SK-N-SH treated with all-trans-retinoic acid at 6 μM for 48 hours (cell line): ENCODE measurements at regions not wholly inside any gene's neighbourhood (a gene's known extent, or its start where the extent isn't known, plus 50 kb on each side); places are given as distances from the start of the nearest gene placed in this dataset.

ENCODE experiments used
- ATAC-seq: fragments of 200-7000 bp; cut with Tn5 transposase; 3 replicates; pipeline ENCODE4 v1.9.1; 2020; ENCODE audit warnings: mild to moderate bottlenecking, moderate library complexity
- ARNTL ChIP-seq: fragments of 450-650 bp; formaldehyde crosslinking; IDR thresholded peaks from 2 replicates; pipeline ENCODE4 v1.5.0; 2020; ENCODE audit warnings: low read depth, mild to moderate bottlenecking, moderate library complexity, borderline replicate concordance
- BACH2 ChIP-seq: fragments of 250-450 bp; sonication (Bioruptor Pico); IDR thresholded peaks from 2 replicates; pipeline ENCODE4 v1.9.0; 2021; ENCODE audit warnings: mild to moderate bottlenecking, borderline replicate concordance
- CREB5 ChIP-seq: fragments of 250-450 bp; sonication (Bioruptor Pico); IDR thresholded peaks from 2 replicates; pipeline ENCODE4 v1.5.1; 2020; ENCODE audit warnings: low read depth, mild to moderate bottlenecking, moderate library complexity
- CSDC2 ChIP-seq: fragments of 250-450 bp; sonication (Bioruptor Pico); IDR thresholded peaks from 2 replicates; pipeline ENCODE4 v1.5.0; 2020; ENCODE audit warnings: mild to moderate bottlenecking, moderate library complexity
- CSRNP3 ChIP-seq: fragments of 250-450 bp; sonication (Bioruptor Pico); IDR thresholded peaks from 2 replicates; pipeline ENCODE4 v1.5.1; 2021; ENCODE audit warnings: mild to moderate bottlenecking, moderate library complexity
- ESRRG ChIP-seq: fragments of 250-450 bp; sonication (Bioruptor Pico); IDR thresholded peaks from 2 replicates; pipeline ENCODE4 v1.6.1; 2021; ENCODE audit warnings: mild to moderate bottlenecking
- ISL1 ChIP-seq: fragments of 250-450 bp; sonication (Bioruptor Pico); IDR thresholded peaks from 2 replicates; pipeline ENCODE4 v2.1.2; 2022; ENCODE audit warnings: mild to moderate bottlenecking, moderate library complexity
- OSR1 ChIP-seq: fragments of 250-450 bp; sonication (Bioruptor Pico); IDR thresholded peaks from 2 replicates; pipeline ENCODE4 v1.8.0; 2022; ENCODE audit warnings: moderate library complexity, mild to moderate bottlenecking, inconsistent platforms
- PATZ1 ChIP-seq: fragments of 250-450 bp; sonication (Bioruptor Pico); IDR thresholded peaks from 2 replicates; pipeline ENCODE4 v1.8.0; 2020; ENCODE audit warnings: mild to moderate bottlenecking, moderate library complexity, borderline replicate concordance
- POU6F1 ChIP-seq: fragments of 250-450 bp; sonication (Bioruptor Pico); IDR thresholded peaks from 2 replicates; pipeline ENCODE4 v1.8.0; 2021; ENCODE audit warnings: low read depth, mild to moderate bottlenecking, moderate library complexity, borderline replicate concordance
- PPARA ChIP-seq: fragments of 250-450 bp; sonication (Bioruptor Pico); IDR thresholded peaks from 2 replicates; pipeline ENCODE4 v1.5.0; 2020; ENCODE audit warnings: mild to moderate bottlenecking, borderline replicate concordance
- RARB ChIP-seq: fragments of 250-450 bp; sonication (Bioruptor Pico); IDR thresholded peaks from 2 replicates; pipeline ENCODE4 v1.8.0; 2021; ENCODE audit warnings: mild to moderate bottlenecking, moderate library complexity
- SNAI2 ChIP-seq: fragments of 250-450 bp; sonication (Bioruptor Pico); IDR thresholded peaks from 2 replicates; pipeline ENCODE4 v1.5.0; 2020; ENCODE audit warnings: mild to moderate bottlenecking, moderate library complexity
- TCF4 ChIP-seq: fragments of 250-450 bp; sonication (Bioruptor Pico); IDR thresholded peaks from 2 replicates; pipeline ENCODE4 v1.8.0; 2021; ENCODE audit warnings: mild to moderate bottlenecking, moderate library complexity, borderline replicate concordance
- TOX ChIP-seq: fragments of 250-450 bp; sonication (Bioruptor Pico); IDR thresholded peaks from 2 replicates; pipeline ENCODE4 v1.8.0; 2021; ENCODE audit warnings: mild to moderate bottlenecking, moderate library complexity, borderline replicate concordance
- TSHZ2 ChIP-seq: fragments of 250-450 bp; sonication (Bioruptor Pico); IDR thresholded peaks from 2 replicates; pipeline ENCODE4 v1.5.0; 2020; ENCODE audit warnings: mild to moderate bottlenecking, moderate library complexity
- ZC3H10 ChIP-seq: fragments of 250-450 bp; sonication (Bioruptor Pico); IDR thresholded peaks from 2 replicates; pipeline ENCODE4 v1.5.1; 2021; ENCODE audit warnings: mild to moderate bottlenecking, moderate library complexity
- ZFP3 ChIP-seq: fragments of 250-450 bp; sonication (Bioruptor Pico); IDR thresholded peaks from 2 replicates; pipeline ENCODE4 v1.5.0; 2020; ENCODE audit warnings: mild to moderate bottlenecking, moderate library complexity
- ZFP30 ChIP-seq: fragments of 450-650 bp; formaldehyde crosslinking; IDR thresholded peaks from 2 replicates; pipeline ENCODE4 v1.5.0; 2022; ENCODE audit warnings: mild to moderate bottlenecking, moderate library complexity
- ZNF565 ChIP-seq: fragments of 450-650 bp; formaldehyde crosslinking; conservative IDR thresholded peaks from 2 replicates; pipeline ENCODE4 v1.5.0; 2020; ENCODE audit warnings: low read depth, mild to moderate bottlenecking, moderate library complexity
- ZNF70 ChIP-seq: fragments of 450-650 bp; formaldehyde crosslinking; IDR thresholded peaks from 2 replicates; pipeline ENCODE4 v1.5.0; 2020; ENCODE audit warnings: mild to moderate bottlenecking, moderate library complexity
- ZNF8 ChIP-seq: fragments of 450-650 bp; formaldehyde crosslinking; IDR thresholded peaks from 2 replicates; pipeline ENCODE4 v1.5.0; 2020; ENCODE audit warnings: mild to moderate bottlenecking, moderate library complexity

GRCh38 chr4:38489011-38489861, 174.8 kb upstream of the KLF3 start:
- TF ChIP-seq ZC3H10 (CRISPR knock-in tag) = no peak
- no peak for ATAC-seq

- no peak for ATAC-seq
- TF ChIP-seq ISL1 = no peak
- TF ChIP-seq ARNTL (CRISPR knock-in tag) = no peak
- no peak for TF ChIP-seq PPARA (CRISPR knock-in tag)
- no peak for TF ChIP-seq ZFP30 (CRISPR knock-in tag)
- no peak for TF ChIP-seq PATZ1 (CRISPR knock-in tag)
- no peak for TF ChIP-seq CSDC2 (CRISPR knock-in tag)
- TF ChIP-seq ZC3H10 (CRISPR knock-in tag) = no peak
- no peak for TF ChIP-seq TSHZ2 (CRISPR knock-in tag)
- no peak for TF ChIP-seq TOX (CRISPR knock-in tag)
- TF ChIP-seq CREB5 = no peak
- no peak for TF ChIP-seq ZNF565 (CRISPR knock-in tag)
- no peak for TF ChIP-seq SNAI2
- TF ChIP-seq ZNF8 (CRISPR knock-in tag) = no peak
- no peak for TF ChIP-seq ZNF70 (CRISPR knock-in tag)
- TF ChIP-seq ESRRG = no peak
- TF ChIP-seq CSRNP3 (CRISPR knock-in tag) = no peak
- no peak for TF ChIP-seq POU6F1 (CRISPR knock-in tag)
- no peak for TF ChIP-seq TCF4 (CRISPR knock-in tag)
- TF ChIP-seq BACH2 (CRISPR knock-in tag) = no peak
These were observed 173.9 kb upstream of the KLF3 start for GRCh38 chr4:38489924-38490639.

GRCh38 chr4:38490753-38491446, 173.1 kb upstream of the KLF3 start:
- no peak for ATAC-seq
- TF ChIP-seq POU6F1 (CRISPR knock-in tag) (no peak), ZFP30 (CRISPR knock-in tag) (no peak), OSR1 (no peak), TOX (CRISPR knock-in tag) (no peak), ZFP3 (no peak), ZNF70 (CRISPR knock-in tag) (no peak), TSHZ2 (CRISPR knock-in tag) (no peak), ISL1 (no peak), ZNF8 (CRISPR knock-in tag) (no peak), RARB (no peak), CSDC2 (CRISPR knock-in tag) (no peak)
